BLaER1 treated with 17β-estradiol and CSF1 and Interleukin-3, amounts not matched to agents 10 nM and 100 nM (cell line): ENCODE measurements at regions not wholly inside any gene's neighbourhood (a gene's known extent, or its start where the extent isn't known, plus 50 kb on each side); places are given as distances from the start of the nearest gene placed in this dataset.
"Not testable (repeated sequence)": the region's sequence is repeated elsewhere in the genome, so short reads cannot be mapped to it uniquely, and the experiment has no call there.

Experiments used
- H3K27ac ChIP-seq, 11 experiments: shearing (Covaris generic); formaldehyde crosslinking; 2 replicates each; pipeline ENCODE4 v1.8.1; 2022
- H3K27me3 ChIP-seq, 11 experiments: shearing (Covaris generic); formaldehyde crosslinking; 2 replicates each; pipeline ENCODE4 v1.8.1; 2022
- H3K36me3 ChIP-seq, 11 experiments: shearing (Covaris generic); formaldehyde crosslinking; 2 replicates each; pipeline ENCODE4 v1.8.1; 2022
- H3K4me1 ChIP-seq, 10 experiments: shearing (Covaris generic); formaldehyde crosslinking; 2 replicates each; pipeline ENCODE4 v1.8.1; 2022
- H3K4me2 ChIP-seq, 11 experiments: shearing (Covaris generic); formaldehyde crosslinking; 2 replicates each; pipeline ENCODE4 v1.8.1; 2022
- H3K4me3 ChIP-seq, 10 experiments: shearing (Covaris generic); formaldehyde crosslinking; 2 replicates each; pipeline ENCODE4 v1.8.1; 2022
- H3K9ac ChIP-seq, 11 experiments: shearing (Covaris generic); formaldehyde crosslinking; 2 replicates each; pipeline ENCODE4 v1.8.1; 2022
- H3K9me3 ChIP-seq, 11 experiments: shearing (Covaris generic); formaldehyde crosslinking; replicated peaks in 1 of 11; 2 replicates each; pipeline ENCODE4 v1.8.1; 2022
- H4K20me1 ChIP-seq, 11 experiments: shearing (Covaris generic); formaldehyde crosslinking; 2 replicates each; pipeline ENCODE4 v1.8.1; 2022
- Cebpa-rat ChIP-seq, 11 experiments: shearing (Covaris generic); IDR thresholded peaks; 2 replicates each; pipeline ENCODE4 v1.8.1; 2022

DNA sequence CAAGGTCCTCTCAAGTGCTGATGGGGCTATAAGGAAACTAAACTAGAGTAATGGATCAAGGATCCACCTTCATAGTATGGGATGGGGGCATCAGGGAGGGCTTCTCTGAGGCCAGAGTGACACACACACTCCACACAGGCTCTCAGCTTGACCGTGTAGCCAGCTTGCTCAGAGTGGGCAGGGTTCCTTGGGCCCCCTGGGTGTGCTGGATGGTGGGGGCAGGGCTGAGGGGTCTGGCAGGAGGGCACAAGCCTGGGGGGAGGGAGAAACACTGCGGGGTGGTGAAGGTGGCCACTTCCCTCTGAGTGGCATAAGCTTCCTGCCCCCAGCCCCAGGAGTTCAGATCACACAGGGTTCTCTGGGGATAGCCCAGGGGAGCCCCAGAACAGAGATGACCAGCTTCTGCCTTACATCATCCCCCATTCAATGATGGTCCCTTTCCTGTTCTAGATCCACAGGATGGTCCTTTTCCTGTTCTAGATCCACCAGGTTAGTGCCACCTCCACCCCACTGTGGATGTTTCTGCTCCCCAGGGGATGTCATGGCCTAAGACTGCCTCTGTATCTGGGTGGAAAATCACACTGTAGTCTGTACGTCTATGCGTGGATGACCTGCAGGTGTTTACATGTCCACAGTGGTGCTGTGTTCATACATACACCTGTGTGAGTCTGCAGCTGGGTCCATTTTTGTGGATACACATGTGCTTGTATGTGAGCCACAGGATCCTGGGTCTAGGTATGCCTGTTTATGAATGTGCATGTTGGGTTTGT lies 525.0 kb downstream of the PTPRU start:
- no peak for TF ChIP-seq Cebpa-rat (IDR thresholded peaks at IDR 0.05)
- Histone ChIP-seq H3K27ac (no peak overlapping the region), H3K9ac (no peak overlapping the region), H3K27me3 (no peaks in the 10 kb centered on the region), H3K9me3 (peaks cover 0 to 9% (median 0%) of the 10 kb centered on the region in 11 experiments; a peak in 2 of 22 replicates), H3K4me3 (no peak overlapping the region), H3K4me2 (no peak overlapping the region), H4K20me1 (peaks cover 0 to 8% (median 0%) of the 10 kb centered on the region in 11 experiments; a peak in 3 of 22 replicates), H3K4me1 (peaks cover 0 to 7% (median 0%) of the 10 kb centered on the region in 10 experiments; a peak in 1 of 20 replicates), H3K36me3 (no peaks in the 10 kb centered on the region)

DNA sequence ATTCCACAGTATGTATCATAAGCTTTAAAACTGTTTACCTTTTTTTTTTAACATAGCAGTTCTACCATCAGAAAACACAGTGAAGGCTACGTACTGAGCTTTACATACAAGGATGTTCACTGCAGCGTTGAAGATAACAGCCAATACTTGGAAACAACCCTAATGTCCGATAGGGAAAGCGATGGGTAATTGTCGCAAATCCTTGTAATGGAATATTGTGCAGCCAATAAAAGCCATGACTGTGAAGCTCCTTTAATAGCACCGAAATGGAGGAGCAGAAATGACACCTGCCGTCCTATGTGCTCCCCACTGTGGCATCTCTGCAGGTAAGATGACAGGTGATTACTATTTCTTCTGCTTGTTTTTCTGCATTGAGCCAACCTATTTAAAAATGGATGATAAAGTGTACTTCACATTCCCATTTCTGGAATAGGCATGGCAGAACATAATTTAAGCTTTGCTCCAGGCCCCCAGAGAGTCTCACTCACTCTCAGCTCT lies 523.8 kb downstream of the PTPRU start:
- no peak for TF ChIP-seq Cebpa-rat (IDR thresholded peaks at IDR 0.05)
- Histone ChIP-seq H3K4me3 (no peak overlapping the region), H3K4me1 (peaks cover 0 to 7% (median 0%) of the 10 kb centered on the region in 10 experiments; a peak in 1 of 20 replicates), H4K20me1 (peaks cover 0 to 8% (median 0%) of the 10 kb centered on the region in 11 experiments; a peak in 3 of 22 replicates), H3K4me2 (no peak overlapping the region), H3K27ac (no peak overlapping the region), H3K9me3 (peaks cover 0 to 9% (median 0%) of the 10 kb centered on the region in 11 experiments; a peak in 2 of 22 replicates), H3K27me3 (no peaks in the 10 kb centered on the region), H3K9ac (no peak overlapping the region), H3K36me3 (no peaks in the 10 kb centered on the region)

DNA sequence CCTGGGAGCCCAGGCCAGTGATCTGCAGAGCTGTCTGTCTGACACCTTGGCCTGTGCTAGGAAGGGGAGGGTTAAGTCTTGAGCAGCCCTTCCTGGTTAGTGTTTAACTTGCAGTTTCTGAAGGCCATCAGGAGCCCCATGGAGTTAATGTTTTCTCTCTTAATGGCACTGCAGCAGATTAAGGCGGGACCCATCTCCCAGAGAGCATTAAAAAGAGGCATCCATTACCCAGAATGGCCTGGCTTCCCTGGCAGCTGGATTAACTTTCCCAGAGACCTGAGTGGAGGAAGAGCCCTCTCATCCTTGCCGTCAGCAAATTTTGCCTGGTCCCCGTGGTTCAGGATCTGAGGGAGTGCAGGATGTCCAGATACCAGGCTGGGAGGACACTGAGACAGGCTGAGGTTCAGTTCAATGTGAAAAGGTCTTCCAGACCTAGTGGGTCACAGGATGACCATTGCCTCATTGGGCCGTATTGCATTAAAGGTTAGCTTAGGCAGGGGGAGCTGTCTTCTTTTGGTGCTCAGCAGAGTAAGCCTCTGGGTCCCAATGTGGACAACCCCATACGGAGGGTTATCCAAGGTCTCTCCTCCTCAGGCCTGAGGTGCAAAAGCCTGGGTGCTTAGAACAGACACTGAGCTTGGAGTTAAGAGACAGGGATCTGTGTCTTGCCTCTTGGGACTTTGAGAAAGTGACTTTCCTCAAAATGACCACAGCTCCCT lies 522.6 kb downstream of the PTPRU start:
- Histone ChIP-seq H4K20me1 (peaks cover 0 to 17% (median 0%) of the 10 kb centered on the region in 11 experiments; a peak in 4 of 22 replicates), H3K4me1 (peaks cover 0 to 7% (median 0%) of the 10 kb centered on the region in 10 experiments; a peak in 1 of 20 replicates), H3K27me3 (no peaks in the 10 kb centered on the region), H3K27ac (no peak overlapping the region), H3K9me3 (peaks cover 0 to 7% (median 0%) of the 10 kb centered on the region in 11 experiments; a peak in 2 of 22 replicates), H3K9ac (no peak overlapping the region), H3K36me3 (no peaks in the 10 kb centered on the region), H3K4me2 (no peak overlapping the region), H3K4me3 (no peak overlapping the region)
- no peak for TF ChIP-seq Cebpa-rat (IDR thresholded peaks at IDR 0.05)

DNA sequence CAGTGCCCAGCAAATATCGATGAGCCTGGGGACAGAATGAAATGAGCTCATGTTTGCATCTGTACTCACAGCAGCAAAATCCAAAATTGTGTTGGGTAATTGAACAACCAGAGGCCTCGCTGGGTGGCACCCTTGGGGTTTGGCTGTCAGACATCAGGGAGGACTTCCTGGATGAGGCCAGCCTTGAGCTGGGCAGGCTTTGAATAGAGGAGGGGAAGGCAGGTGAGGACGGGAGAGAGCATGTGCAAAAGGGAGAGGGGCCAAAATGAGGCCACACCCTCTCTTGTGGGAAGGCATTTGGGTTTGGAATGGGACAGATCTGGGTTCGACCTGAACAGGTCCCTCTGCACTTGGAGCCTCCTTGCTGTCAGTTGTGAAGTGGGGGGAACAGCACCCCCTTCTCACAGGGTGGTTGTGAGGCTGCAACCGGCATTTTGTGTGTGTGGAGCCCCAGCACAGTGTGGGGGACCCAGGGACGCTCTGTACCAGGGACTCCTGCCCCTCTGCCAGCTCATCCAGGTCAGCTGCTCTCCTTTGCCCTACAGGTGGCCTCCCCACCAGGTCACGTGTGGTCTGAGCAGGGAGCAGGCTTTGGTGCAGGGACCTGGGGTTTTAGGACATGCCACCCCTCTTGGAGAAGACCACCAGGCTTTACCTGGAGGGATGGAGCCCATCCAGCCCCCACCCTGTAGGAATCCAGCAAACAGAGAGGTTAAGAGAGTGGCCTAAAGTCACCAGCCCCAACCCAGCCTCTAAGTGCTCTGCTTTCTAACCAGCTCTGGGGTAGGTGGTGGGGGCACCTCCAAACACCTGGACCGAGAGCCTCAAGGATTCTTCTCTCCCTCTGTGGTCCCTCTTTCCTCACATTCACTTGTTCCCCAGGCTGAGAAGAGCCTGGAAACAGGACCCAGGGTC lies 521.8 kb downstream of the PTPRU start:
- no peak overlapping the region for H3K9ac ChIP-seq
- H3K27me3 ChIP-seq: no peaks in the 10 kb centered on the region
- no peak for TF ChIP-seq Cebpa-rat (IDR thresholded peaks at IDR 0.05)
- H4K20me1 ChIP-seq: peaks cover 0 to 17% (median 0%) of the 10 kb centered on the region in 11 experiments; a peak in 5 of 22 replicates
- peaks cover 0 to 7% (median 0%) of the 10 kb centered on the region in 10 experiments; a peak in 1 of 20 replicates for H3K4me1 ChIP-seq
- H3K4me2 ChIP-seq: no peak overlapping the region
- H3K27ac ChIP-seq: no peak overlapping the region
- H3K4me3 ChIP-seq: no peak overlapping the region
- H3K36me3 ChIP-seq: no peaks in the 10 kb centered on the region
- H3K9me3 ChIP-seq: no peaks in the 10 kb centered on the region

DNA sequence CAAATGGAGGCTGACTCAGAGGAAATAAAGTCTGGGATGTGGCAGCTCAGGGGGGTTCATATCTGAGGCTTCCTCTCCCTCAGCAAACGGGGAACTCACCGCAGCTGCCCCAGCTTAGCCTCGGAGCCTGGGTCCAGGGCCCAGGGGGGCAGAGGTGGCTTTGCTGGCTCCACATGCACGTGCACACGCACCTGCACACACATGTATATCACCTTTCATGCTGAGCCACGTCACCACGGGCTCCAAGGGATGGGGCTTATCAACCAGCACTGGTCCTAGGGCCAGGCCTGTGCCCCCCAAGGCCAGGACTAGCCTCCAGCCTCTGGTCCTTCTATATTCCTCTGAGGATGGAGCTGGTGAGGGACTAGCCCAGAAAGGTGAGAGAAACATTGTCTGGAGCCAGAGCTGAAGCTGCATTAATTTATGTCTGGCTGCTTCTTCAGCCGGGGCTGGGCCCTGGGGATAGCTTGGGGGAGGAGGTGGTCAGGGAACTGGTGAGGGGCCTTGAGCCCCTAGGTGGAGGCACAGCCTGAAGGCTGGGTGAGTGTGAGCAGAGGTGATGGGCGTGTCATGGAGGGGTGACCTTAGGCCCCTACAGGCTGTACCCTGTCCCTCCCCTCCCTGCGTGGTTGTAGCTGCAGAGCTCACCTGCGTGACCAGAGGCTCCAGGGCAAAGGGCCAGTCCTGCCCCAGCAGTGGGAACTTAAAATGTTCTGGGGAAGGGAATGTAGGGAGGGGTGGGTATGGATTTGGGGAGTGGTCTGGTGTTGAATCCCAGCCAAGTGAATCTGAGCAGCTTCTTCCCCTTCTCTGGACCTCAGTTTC lies 520.8 kb downstream of the PTPRU start:
- Histone ChIP-seq H3K27ac (no peak overlapping the region), H3K9me3 (no peaks in the 10 kb centered on the region), H3K36me3 (no peaks in the 10 kb centered on the region), H3K9ac (no peak overlapping the region), H3K4me1 (peaks cover 0 to 7% (median 0%) of the 10 kb centered on the region in 10 experiments; a peak in 1 of 20 replicates), H3K27me3 (no peaks in the 10 kb centered on the region), H3K4me3 (no peak overlapping the region), H4K20me1 (peaks cover 0 to 17% (median 0%) of the 10 kb centered on the region in 11 experiments; a peak in 5 of 22 replicates), H3K4me2 (no peak overlapping the region)
- no peak for TF ChIP-seq Cebpa-rat (IDR thresholded peaks at IDR 0.05)

DNA sequence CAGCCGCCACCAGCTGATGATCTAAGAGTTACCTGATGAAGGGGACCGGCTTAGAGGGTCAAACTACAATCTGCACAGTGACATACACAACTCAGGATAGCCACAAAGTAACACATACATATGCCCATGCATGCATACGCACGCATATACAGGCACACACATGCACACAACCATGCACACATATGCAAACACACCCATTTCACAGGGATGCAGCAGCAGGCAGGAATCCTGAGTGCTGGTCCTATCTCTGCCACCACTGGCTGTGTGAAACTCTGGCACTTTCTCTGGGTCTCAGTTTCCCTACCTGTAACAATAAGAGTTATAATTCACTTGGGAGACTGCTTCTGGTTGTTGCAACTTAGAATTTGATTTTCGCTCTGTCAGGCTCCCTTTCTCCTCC lies 520.2 kb downstream of the PTPRU start:
- H3K27me3 ChIP-seq: no peaks in the 10 kb centered on the region
- peaks cover 0 to 17% (median 0%) of the 10 kb centered on the region in 11 experiments; a peak in 5 of 22 replicates for H4K20me1 ChIP-seq
- H3K4me3 ChIP-seq: no peak overlapping the region
- H3K4me2 ChIP-seq: no peak overlapping the region
- peaks cover 0 to 7% (median 0%) of the 10 kb centered on the region in 10 experiments; a peak in 1 of 20 replicates for H3K4me1 ChIP-seq
- no peak overlapping the region for H3K9ac ChIP-seq
- no peak for TF ChIP-seq Cebpa-rat (IDR thresholded peaks at IDR 0.05)
- H3K9me3 ChIP-seq: no peaks in the 10 kb centered on the region
- H3K36me3 ChIP-seq: no peaks in the 10 kb centered on the region
- no peak overlapping the region for H3K27ac ChIP-seq

DNA sequence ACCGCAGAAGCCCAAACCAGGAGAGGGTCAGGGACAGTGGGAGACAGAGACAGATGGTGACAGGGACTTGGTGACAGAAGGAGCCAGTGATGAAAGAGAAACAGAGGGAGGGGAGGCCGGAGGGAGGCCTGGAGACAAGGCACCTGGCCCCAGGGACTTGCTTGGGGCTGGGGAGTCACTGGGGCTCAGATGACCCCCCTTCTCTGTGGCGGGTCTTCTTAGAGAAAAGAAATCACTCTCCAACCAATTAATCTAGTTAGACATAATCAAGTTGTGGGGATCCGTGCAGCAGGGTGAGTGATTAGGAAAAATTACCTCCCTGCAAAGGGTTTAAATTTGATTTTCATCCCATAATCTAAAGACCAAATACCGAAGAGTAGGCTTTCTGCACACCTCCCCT lies 519.8 kb downstream of the PTPRU start:
- no peak overlapping the region for H3K4me2 ChIP-seq
- no peak overlapping the region for H3K9ac ChIP-seq
- H3K27me3 ChIP-seq: no peaks in the 10 kb centered on the region
- no peak for TF ChIP-seq Cebpa-rat (IDR thresholded peaks at IDR 0.05)
- H4K20me1 ChIP-seq: peaks cover 0 to 17% (median 0%) of the 10 kb centered on the region in 11 experiments; a peak in 5 of 22 replicates
- peaks cover 0 to 7% (median 0%) of the 10 kb centered on the region in 10 experiments; a peak in 1 of 20 replicates for H3K4me1 ChIP-seq
- no peak overlapping the region for H3K4me3 ChIP-seq
- no peaks in the 10 kb centered on the region for H3K9me3 ChIP-seq
- H3K36me3 ChIP-seq: no peaks in the 10 kb centered on the region
- H3K27ac ChIP-seq: no peak overlapping the region

DNA sequence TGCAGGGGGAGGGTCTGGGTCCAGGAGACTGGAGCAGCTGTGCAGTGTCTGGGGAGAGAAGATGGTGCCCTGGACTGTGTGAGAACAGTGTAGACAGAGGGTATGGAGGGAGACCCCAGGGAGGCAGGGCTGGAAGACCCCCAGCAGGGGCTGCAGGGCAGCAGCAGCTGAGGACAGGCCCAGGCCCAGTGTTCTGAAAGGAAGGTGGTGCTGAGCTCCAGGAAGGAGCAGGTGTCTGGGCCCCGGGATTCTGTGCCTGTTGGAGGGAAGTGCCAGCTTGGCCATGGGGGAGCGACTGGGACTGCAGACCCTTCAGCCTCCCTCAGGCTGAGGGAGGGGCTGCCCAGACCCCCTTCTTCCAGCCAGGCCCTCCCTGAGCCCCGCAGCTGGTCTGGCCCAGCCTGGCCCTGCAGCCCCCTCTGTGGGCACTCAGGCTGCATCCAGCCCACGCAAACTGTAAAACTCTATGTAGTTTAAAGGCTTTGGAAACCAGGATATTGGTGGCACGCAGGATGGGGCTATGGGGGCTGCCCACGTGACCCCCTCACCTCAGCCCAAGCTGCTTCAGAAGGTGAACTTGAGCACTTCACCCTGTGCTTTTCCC lies 519.2 kb downstream of the PTPRU start:
- not testable (repeated sequence) for H3K27ac ChIP-seq, H3K4me2 ChIP-seq, H3K9ac ChIP-seq, H3K4me1 ChIP-seq, H3K9me3 ChIP-seq, H3K4me3 ChIP-seq, H3K27me3 ChIP-seq, H3K36me3 ChIP-seq
- peaks cover 0 to 17% (median 0%) of the 10 kb centered on the region in 11 experiments; a peak in 4 of 22 replicates for H4K20me1 ChIP-seq
